ENCODE measurements at regions not wholly inside any gene's neighbourhood (a gene's known extent, or its start where the extent isn't known, plus 50 kb on each side); places are given as distances from the start of the nearest gene placed in this dataset.
"Not testable (repeated sequence)": the region's sequence is repeated elsewhere in the genome, so short reads cannot be mapped to it uniquely, and the experiment has no call there.

DNA sequence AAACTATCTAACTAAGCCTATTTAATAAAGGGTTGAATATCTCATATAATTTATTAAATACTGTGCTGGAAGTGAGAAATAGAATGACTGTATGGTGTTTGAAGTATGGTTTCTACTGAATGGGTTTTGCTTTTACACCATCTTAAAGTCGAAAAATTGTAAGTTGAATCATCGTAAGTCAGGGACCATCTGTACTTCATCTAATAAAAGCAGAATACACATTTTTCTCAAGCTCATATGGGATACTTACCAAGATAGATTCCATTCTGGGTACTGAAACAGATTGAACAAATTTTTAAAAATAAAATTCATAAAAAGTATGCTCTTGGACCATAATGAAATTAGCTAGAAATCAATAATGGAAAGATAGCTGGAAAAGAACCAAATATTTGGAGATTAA is 285.4 kb downstream of the CXCL12 start:
- ATAC-seq = no peak
- TF ChIP-seq RARB (CRISPR knock-in tag; IDR thresholded peaks at IDR 0.05) (no peak), OSR1 (CRISPR knock-in tag; IDR thresholded peaks at IDR 0.05) (no peak), GLIS3 (CRISPR knock-in tag; IDR thresholded peaks at IDR 0.05) (no peak), SNAI2 (CRISPR knock-in tag; IDR thresholded peaks at IDR 0.05) (no peak), TSHZ2 (CRISPR knock-in tag; IDR thresholded peaks at IDR 0.05) (no peak), ZNF565 (CRISPR knock-in tag; conservative IDR thresholded peaks at IDR 0.05; ENCODE audit: low read depth) (no peak), ISL1 (CRISPR knock-in tag; IDR thresholded peaks at IDR 0.05) (no peak), TCF4 (CRISPR knock-in tag; IDR thresholded peaks at IDR 0.05; ENCODE audit: borderline replicate concordance) (no peak), CREB5 (CRISPR knock-in tag; IDR thresholded peaks at IDR 0.05; ENCODE audit: low read depth) (no peak), ARNTL (CRISPR knock-in tag; IDR thresholded peaks at IDR 0.05; ENCODE audit: borderline replicate concordance, low read depth) (no peak), ZNF8 (CRISPR knock-in tag; IDR thresholded peaks at IDR 0.05) (no peak), ZFP30 (CRISPR knock-in tag; IDR thresholded peaks at IDR 0.05) (no peak), PATZ1 (CRISPR knock-in tag; IDR thresholded peaks at IDR 0.05; ENCODE audit: borderline replicate concordance) (no peak), BACH2 (CRISPR knock-in tag; IDR thresholded peaks at IDR 0.05; ENCODE audit: borderline replicate concordance) (no peak), ZNF70 (CRISPR knock-in tag; IDR thresholded peaks at IDR 0.05) (no peak), PPARA (CRISPR knock-in tag; IDR thresholded peaks at IDR 0.05; ENCODE audit: borderline replicate concordance) (no peak)
- TF ChIP-seq, protein P1, sequence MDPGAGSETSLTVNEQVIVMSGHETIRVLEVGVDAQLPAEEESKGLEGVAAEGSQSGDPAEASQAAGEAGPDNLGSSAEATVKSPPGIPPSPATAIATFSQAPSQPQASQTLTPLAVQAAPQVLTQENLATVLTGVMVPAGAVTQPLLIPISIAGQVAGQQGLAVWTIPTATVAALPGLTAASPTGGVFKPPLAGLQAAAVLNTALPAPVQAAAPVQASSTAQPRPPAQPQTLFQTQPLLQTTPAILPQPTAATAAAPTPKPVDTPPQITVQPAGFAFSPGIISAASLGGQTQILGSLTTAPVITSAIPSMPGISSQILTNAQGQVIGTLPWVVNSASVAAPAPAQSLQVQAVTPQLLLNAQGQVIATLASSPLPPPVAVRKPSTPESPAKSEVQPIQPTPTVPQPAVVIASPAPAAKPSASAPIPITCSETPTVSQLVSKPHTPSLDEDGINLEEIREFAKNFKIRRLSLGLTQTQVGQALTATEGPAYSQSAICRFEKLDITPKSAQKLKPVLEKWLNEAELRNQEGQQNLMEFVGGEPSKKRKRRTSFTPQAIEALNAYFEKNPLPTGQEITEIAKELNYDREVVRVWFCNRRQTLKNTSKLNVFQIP (CRISPR knock-in tag; IDR thresholded peaks at IDR 0.05; ENCODE audit: borderline replicate concordance, low read depth) = no peak

DNA sequence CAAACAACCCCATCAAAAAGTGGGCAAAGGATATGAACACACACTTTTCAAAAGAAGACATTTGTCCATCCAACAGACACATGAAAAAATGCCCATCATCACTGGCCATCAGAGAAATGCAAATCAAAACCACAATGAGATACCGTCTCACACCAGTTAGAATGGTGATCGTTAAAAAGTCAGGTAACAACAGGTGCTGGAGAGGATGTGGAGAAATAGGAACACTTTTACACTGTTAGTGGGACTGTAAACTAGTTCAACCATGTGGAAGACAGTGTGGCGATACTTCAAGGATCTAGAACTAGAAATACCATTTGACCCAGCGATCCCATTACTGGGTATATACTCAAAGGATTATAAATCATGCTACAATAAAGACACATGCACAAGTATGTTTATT is 288.7 kb downstream of the CXCL12 start:
- ATAC-seq = not testable (repeated sequence)

GRCh38 chr10:44089671-44090070 is 295.2 kb downstream of the CXCL12 start:
- ATAC-seq = no peak
- TF ChIP-seq TCF4 (CRISPR knock-in tag; IDR thresholded peaks at IDR 0.05; ENCODE audit: borderline replicate concordance) (no peak), ZFP30 (CRISPR knock-in tag; IDR thresholded peaks at IDR 0.05) (no peak), PPARA (CRISPR knock-in tag; IDR thresholded peaks at IDR 0.05; ENCODE audit: borderline replicate concordance) (no peak), ZC3H10 (CRISPR knock-in tag; IDR thresholded peaks at IDR 0.05) (no peak), ARNTL (CRISPR knock-in tag; IDR thresholded peaks at IDR 0.05; ENCODE audit: borderline replicate concordance, low read depth) (no peak), ZNF565 (CRISPR knock-in tag; conservative IDR thresholded peaks at IDR 0.05; ENCODE audit: low read depth) (no peak), ZNF70 (CRISPR knock-in tag; IDR thresholded peaks at IDR 0.05) (no peak), CREB5 (CRISPR knock-in tag; IDR thresholded peaks at IDR 0.05; ENCODE audit: low read depth) (no peak), RARB (CRISPR knock-in tag; IDR thresholded peaks at IDR 0.05) (no peak), ZNF8 (CRISPR knock-in tag; IDR thresholded peaks at IDR 0.05) (no peak), TSHZ2 (CRISPR knock-in tag; IDR thresholded peaks at IDR 0.05) (no peak), BACH2 (CRISPR knock-in tag; IDR thresholded peaks at IDR 0.05; ENCODE audit: borderline replicate concordance) (no peak), ESRRG (CRISPR knock-in tag; IDR thresholded peaks at IDR 0.05) (no peak)
- TF ChIP-seq, protein P2, sequence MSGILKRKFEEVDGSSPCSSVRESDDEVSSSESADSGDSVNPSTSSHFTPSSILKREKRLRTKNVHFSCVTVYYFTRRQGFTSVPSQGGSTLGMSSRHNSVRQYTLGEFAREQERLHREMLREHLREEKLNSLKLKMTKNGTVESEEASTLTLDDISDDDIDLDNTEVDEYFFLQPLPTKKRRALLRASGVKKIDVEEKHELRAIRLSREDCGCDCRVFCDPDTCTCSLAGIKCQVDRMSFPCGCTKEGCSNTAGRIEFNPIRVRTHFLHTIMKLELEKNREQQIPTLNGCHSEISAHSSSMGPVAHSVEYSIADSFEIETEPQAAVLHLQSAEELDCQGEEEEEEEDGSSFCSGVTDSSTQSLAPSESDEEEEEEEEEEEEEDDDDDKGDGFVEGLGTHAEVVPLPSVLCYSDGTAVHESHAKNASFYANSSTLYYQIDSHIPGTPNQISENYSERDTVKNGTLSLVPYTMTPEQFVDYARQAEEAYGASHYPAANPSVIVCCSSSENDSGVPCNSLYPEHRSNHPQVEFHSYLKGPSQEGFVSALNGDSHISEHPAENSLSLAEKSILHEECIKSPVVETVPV (CRISPR knock-in tag; IDR thresholded peaks at IDR 0.05) = no peak

Measured in SK-N-SH treated with all-trans-retinoic acid at 6 μM for 48 hours (cell line).